HepG2 (cell line): ENCODE measurements at regions not wholly inside any gene's neighbourhood (a gene's known extent, or its start where the extent isn't known, plus 50 kb on each side); places are given as distances from the start of the nearest gene placed in this dataset.
"Not testable (repeated sequence)": the region's sequence is repeated elsewhere in the genome, so short reads cannot be mapped to it uniquely, and the experiment has no call there.

Experiments
- ATAC-seq: fragments of 200-7000 bp; cut with Tn5 transposase; 3 replicates; pipeline ENCODE4 v1.9.1; 2020; ENCODE audit warnings: mild to moderate bottlenecking, moderate library complexity
- BruUV-seq: library from RNA; stranded (reverse); fragments of 400-500 nt; replicated peaks from 2 replicates; lab custom pipeline; 2021; lab: Mats Ljungman, UMichigan
- CTCF ChIA-PET: fragments of 300-600 bp; formaldehyde crosslinking; extraction: SDS; loops from one replicate; lab custom pipeline; 2021; ENCODE audit warnings: low total read pairs, inconsistent platforms, low intra/inter-chr PET ratio; lab: Yijun Ruan, JAX
- POLR2A ChIA-PET: fragments of 350-600 bp; sonication (Branson Sonifier 250); formaldehyde crosslinking; loops from one replicate; lab custom pipeline; 2020; ENCODE audit warnings: antibody characterized with exemption, inconsistent platforms; lab: Yijun Ruan, JAX
- DNase-seq: peaks from one replicate; pipeline ENCODE4 v3.0.0-alpha.2; 2015; ENCODE audit warnings: low spot score
- FAIRE-seq: peaks from 3 replicates; lab custom pipeline; 2011; peaks lifted over from hg19 to GRCh38; lab: Jason Lieb, UNC
- H2AFZ ChIP-seq: one replicate; pipeline ENCODE4 v1.6.1; 2011; ENCODE audit warnings: low read length, inconsistent platforms
- H3K27ac ChIP-seq: fragments of 300-600 bp; 3 replicates; pipeline ENCODE4 v1.8.0; 2011; ENCODE audit warnings: mixed run types, mild to moderate bottlenecking, mixed read lengths, low read length, inconsistent platforms; ENCODE audit not compliant: insufficient read depth; ENCODE audit errors: extremely low read length
- H3K27me3 ChIP-seq, 2 experiments: fragments of 200-600 bp in 1 of 2; 2 replicates in 1 of 2; 3 replicates in 1 of 2; pipeline versions ENCODE4 v1.6.0 to v1.8.0; 2011; ENCODE audit warnings: low read length in 2 of 2, mild to moderate bottlenecking in 2 of 2, moderate library complexity in 2 of 2, inconsistent platforms in 1 of 2; ENCODE audit not compliant: insufficient read depth in 2 of 2, control insufficient read depth in 1 of 2
- H3K36me3 ChIP-seq, 2 experiments: fragments of 200-600 bp in 1 of 2; replicated peaks in 1 of 2; 2 replicates in 1 of 2; 3 replicates in 1 of 2; pipeline versions ENCODE4 v1.5.1 to v1.8.0; 2011; ENCODE audit warnings: low read length in 2 of 2, inconsistent platforms in 1 of 2; ENCODE audit not compliant: insufficient read depth in 2 of 2, control insufficient read depth in 1 of 2
- H3K4me1 ChIP-seq: 2 replicates; pipeline ENCODE4 v1.5.1; 2012; ENCODE audit warnings: low read length, inconsistent platforms; ENCODE audit not compliant: insufficient read depth
- H3K4me2 ChIP-seq: 2 replicates; pipeline ENCODE4 v1.6.0; 2011; ENCODE audit warnings: low read depth, low read length, inconsistent platforms
- H3K4me3 ChIP-seq, 3 experiments: fragments of 200-600 bp in 1 of 3; sonication (generic), shearing (Covaris generic) in 1 of 3; replicated peaks in 1 of 3; 2 replicates each; pipeline ENCODE4 v1.5.1; 2011 to 2016; ENCODE audit warnings: low read length in 3 of 3, inconsistent platforms in 2 of 3, low read depth in 2 of 3, mild to moderate bottlenecking in 2 of 3, control low read depth in 1 of 3, mixed read lengths in 1 of 3; ENCODE audit not compliant: insufficient read depth in 1 of 3
- H3K79me2 ChIP-seq: one replicate; pipeline ENCODE4 v1.6.1; 2011; ENCODE audit warnings: low read length, inconsistent platforms; ENCODE audit not compliant: insufficient read depth
- H3K9ac ChIP-seq: 2 replicates; pipeline ENCODE4 v1.6.0; 2011; ENCODE audit warnings: mild to moderate bottlenecking, low read depth, low read length, inconsistent platforms; ENCODE audit not compliant: insufficient read depth
- H3K9me3 ChIP-seq: 2 replicates; pipeline ENCODE4 v1.5.1; 2012; ENCODE audit warnings: mild to moderate bottlenecking, low read length
- H4K20me1 ChIP-seq: 2 replicates; pipeline ENCODE4 v1.6.0; 2011; ENCODE audit warnings: inconsistent platforms, mild to moderate bottlenecking, low read length, moderate library complexity; ENCODE audit not compliant: insufficient read depth
- HNRNPLL ChIP-seq: fragments of 200-400 bp; formaldehyde crosslinking; IDR thresholded peaks from 2 replicates; pipeline ENCODE4 v1.6.1; 2017; ENCODE audit warnings: mild to moderate bottlenecking, low read depth, low read length; ENCODE audit not compliant: poor library complexity, severe bottlenecking
- NFIC ChIP-seq: IDR thresholded peaks from 2 replicates; pipeline ENCODE4 v1.6.1; 2012; ENCODE audit warnings: mild to moderate bottlenecking, low read length, inconsistent platforms
- ZNF333 ChIP-seq: sonication (generic); formaldehyde crosslinking; IDR thresholded peaks from 2 replicates; pipeline ENCODE4 v1.4.0; 2020; ENCODE audit warnings: mild to moderate bottlenecking, missing genetic modification reagents, borderline replicate concordance
- WGBS: methylation state at CpG from one replicate; pipeline ENCODE4 v1.1.6; 2017; ENCODE audit warnings: low lambda C conversion rate; 5-methylcytosine and 5-hydroxymethylcytosine counted together
- in situ Hi-C: cut with HindIII; loops from 2 replicates; pipeline ENCODE4 v1.10.0; 2017; ENCODE audit warnings: low pct_unique_long_range_greater_than_20kb; ENCODE audit not compliant: extremely low pct_ligation_motif_present
- intact Hi-C: fragments of 100-400 bp; cut with micrococcal nuclease; formaldehyde crosslinking; loops from one replicate; pipeline ENCODE4 v1.10.0; 2022; ENCODE audit not compliant: unreplicated experiment

DNA sequence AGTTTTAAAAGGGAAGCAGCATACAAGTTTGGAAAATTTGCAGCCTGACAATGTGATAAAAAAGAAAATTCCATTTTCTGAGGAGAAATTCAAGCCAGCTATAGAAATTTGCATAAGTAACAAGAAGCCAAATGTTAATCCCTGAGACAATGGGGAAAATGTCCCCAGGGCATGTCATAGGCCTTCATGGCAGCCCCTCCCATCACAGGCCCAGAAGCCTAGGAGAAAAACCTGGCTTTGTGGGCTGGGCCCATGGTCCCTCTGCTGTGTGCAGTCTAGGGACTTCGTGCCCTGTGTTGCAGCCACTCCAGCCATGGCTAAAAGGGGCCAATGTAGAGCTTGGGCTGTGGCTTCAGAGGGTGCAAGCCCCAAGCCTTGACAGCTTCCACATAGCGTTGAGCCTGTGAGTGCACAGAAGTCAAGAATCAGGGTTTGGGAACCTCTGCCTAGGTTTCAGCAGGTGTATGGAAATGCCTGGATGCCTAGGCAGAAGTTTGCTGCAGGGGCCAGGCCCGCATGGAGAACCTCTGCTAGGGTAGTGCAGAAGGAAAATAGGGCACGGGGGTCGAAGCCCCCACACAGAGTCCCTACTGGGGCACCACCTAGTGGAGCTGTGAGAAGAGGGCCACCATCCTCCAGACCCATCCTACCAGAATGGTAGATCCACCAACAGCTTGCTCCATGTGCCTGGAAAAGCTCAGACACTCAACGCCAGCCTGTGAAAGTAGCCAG is 209.8 kb upstream of the ZRANB2 start:
- H3K9ac ChIP-seq, CTCF ChIA-PET, H4K20me1 ChIP-seq, H3K79me2 ChIP-seq, H3K27me3 ChIP-seq, H3K27ac ChIP-seq, FAIRE-seq, H3K4me2 ChIP-seq, DNase-seq, POLR2A ChIA-PET, H3K36me3 ChIP-seq, H3K4me1 ChIP-seq, intact Hi-C loops, ATAC-seq, H2AFZ ChIP-seq, H3K4me3 ChIP-seq, BruUV-seq: not testable (repeated sequence)
- peaks cover 75% of the 10 kb centered on the region for H3K9me3 ChIP-seq
- in situ Hi-C loops: loop anchor here (10.0 kb wide), 1 partner anchor 56 kb away; no protein-coding TSS in a partner anchor
- 0% methylated on average over 2 of the region's 6 CpGs for WGBS

DNA sequence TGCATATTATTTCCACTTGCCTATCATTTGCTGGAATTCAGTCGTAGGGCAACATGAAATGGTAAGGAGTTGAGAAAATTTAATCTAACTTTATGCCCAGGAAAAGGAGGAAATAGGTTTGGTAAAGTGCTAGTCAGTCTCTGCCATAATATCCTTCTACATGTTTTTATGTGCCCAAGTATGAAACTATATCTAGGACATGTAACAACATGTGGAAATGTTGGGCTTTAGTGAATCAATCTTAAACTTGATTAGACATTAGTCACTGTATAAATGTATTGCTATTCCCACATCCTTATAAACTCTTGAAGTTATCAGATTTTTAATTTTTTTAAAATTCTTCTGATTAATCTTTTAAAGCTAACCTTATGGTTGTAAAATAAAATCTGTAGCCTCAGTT is 204.7 kb upstream of the ZRANB2 start:
- TF ChIP-seq ZNF333 (no peak), HNRNPLL (no peak), NFIC (no peak)
- DNase-seq (no peak), FAIRE-seq (no peak), ATAC-seq (no peak)
- BruUV-seq: no TSS peak
- Histone ChIP-seq H3K4me3 (no peak overlapping the region), H4K20me1 (no peaks in the 10 kb centered on the region), H3K4me1 (no peaks in the 10 kb centered on the region), H3K36me3 (no peaks in the 10 kb centered on the region), H3K9ac (no peak overlapping the region), H3K79me2 (no peaks in the 10 kb centered on the region), H3K4me2 (no peak overlapping the region), H2AFZ (no peak overlapping the region), H3K27ac (no peak overlapping the region), H3K9me3 (peaks cover 60% of the 10 kb centered on the region), H3K27me3 (no peaks in the 10 kb centered on the region)
- in situ Hi-C loops: no loop called here
- intact Hi-C loops: no loop called here
- WGBS: 0% methylated on average over 1 of the region's 1 CpG
- ChIA-PET CTCF (no interaction called here), POLR2A (no interaction called here)
